ENCODE measurements at regions not wholly inside any gene's neighbourhood (a gene's known extent, or its start where the extent isn't known, plus 50 kb on each side); places are given as distances from the start of the nearest gene placed in this dataset.

- TF ChIP-seq, protein P1, sequence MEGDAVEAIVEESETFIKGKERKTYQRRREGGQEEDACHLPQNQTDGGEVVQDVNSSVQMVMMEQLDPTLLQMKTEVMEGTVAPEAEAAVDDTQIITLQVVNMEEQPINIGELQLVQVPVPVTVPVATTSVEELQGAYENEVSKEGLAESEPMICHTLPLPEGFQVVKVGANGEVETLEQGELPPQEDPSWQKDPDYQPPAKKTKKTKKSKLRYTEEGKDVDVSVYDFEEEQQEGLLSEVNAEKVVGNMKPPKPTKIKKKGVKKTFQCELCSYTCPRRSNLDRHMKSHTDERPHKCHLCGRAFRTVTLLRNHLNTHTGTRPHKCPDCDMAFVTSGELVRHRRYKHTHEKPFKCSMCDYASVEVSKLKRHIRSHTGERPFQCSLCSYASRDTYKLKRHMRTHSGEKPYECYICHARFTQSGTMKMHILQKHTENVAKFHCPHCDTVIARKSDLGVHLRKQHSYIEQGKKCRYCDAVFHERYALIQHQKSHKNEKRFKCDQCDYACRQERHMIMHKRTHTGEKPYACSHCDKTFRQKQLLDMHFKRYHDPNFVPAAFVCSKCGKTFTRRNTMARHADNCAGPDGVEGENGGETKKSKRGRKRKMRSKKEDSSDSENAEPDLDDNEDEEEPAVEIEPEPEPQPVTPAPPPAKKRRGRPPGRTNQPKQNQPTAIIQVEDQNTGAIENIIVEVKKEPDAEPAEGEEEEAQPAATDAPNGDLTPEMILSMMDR (IDR thresholded peaks at IDR 0.05): no peak
- TF ChIP-seq POLR2A (IDR thresholded peaks at IDR 0.05): no peak
- no peak for TF ChIP-seq POLR2AphosphoS5 (IDR thresholded peaks at IDR 0.05)
Observed at GRCh38 chr14:71230897-71231296, 323.6 kb downstream of the PCNX1 start.

Data from prostate gland (tissue), 2 donors.